Neural progenitor cell (in vitro differentiated cells): ENCODE measurements at regions not wholly inside any gene's neighbourhood (a gene's known extent, or its start where the extent isn't known, plus 50 kb on each side); places are given as distances from the start of the nearest gene placed in this dataset.

Experiments
- CTCF ChIP-seq: fragments of 200-600 bp; sonication (generic); IDR thresholded peaks from 2 replicates; pipeline ENCODE4 v1.5.1; 2017; ENCODE audit warnings: antibody characterized with exemption, mild to moderate bottlenecking
- EZH2 ChIP-seq: fragments of 200-600 bp; sonication (generic); IDR thresholded peaks from 2 replicates; pipeline ENCODE4 v1.6.1; 2017; ENCODE audit warnings: antibody characterized with exemption, mild to moderate bottlenecking, moderate library complexity
- EZH2phosphoT487 ChIP-seq: fragments of 200-600 bp; sonication (generic); IDR thresholded peaks from 2 replicates; pipeline ENCODE4 v1.6.1; 2017; ENCODE audit warnings: antibody characterized with exemption

GRCh38 chr6:26272171-26272637 lies 92.8 kb upstream of the BTN3A2 start:
- TF ChIP-seq CTCF (no peak), EZH2 (no peak), EZH2phosphoT487 (no peak)
